ENCODE measurements at regions not wholly inside any gene's neighbourhood (a gene's known extent, or its start where the extent isn't known, plus 50 kb on each side); places are given as distances from the start of the nearest gene placed in this dataset.

- peak; percentile 72 for DNase-seq
Observed at GRCh38 chr18:34978953-34979608, 62.1 kb upstream of the MAPRE2 start.

GRCh38 chr18:34981487-34981886 is 59.7 kb upstream of the MAPRE2 start:
- DNase-seq: no peak

GRCh38 chr18:34985963-34986362 is 55.2 kb upstream of the MAPRE2 start:
- DNase-seq: no peak

- no peak for DNase-seq
Observed at GRCh38 chr18:34990597-34990996, 50.6 kb upstream of the MAPRE2 start.

GRCh38 chr18:34991152-34991551 is 50.1 kb upstream of the MAPRE2 start:
- DNase-seq: no peak
